Muscle of arm (tissue), 1 donor: ENCODE measurements at regions not wholly inside any gene's neighbourhood (a gene's known extent, or its start where the extent isn't known, plus 50 kb on each side); places are given as distances from the start of the nearest gene placed in this dataset.

ENCODE experiments used
- DNase-seq: peaks from one replicate; pipeline ENCODE4 v3.0.0-alpha.2; 2013

DNA sequence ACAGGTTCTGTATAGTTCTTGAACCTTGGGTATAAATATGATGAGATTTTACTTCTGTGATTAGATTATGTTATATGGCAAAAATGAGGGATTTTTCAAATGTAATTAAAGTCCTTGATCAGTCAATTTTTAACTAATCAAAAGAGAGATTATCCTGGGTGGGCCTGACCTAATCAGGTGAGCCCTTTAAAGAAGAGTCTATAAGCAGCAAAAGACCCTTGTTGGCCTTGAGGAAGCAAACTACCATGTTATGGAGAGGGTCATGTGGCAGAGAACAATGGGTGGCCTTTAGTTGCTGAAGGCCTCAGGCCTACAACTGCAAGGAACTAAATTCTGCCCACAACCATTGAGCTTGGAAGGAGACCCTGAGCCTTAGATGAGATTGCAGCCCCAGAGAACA lies 102.5 kb upstream of the RIPOR2 start:
- no peak for DNase-seq

DNA sequence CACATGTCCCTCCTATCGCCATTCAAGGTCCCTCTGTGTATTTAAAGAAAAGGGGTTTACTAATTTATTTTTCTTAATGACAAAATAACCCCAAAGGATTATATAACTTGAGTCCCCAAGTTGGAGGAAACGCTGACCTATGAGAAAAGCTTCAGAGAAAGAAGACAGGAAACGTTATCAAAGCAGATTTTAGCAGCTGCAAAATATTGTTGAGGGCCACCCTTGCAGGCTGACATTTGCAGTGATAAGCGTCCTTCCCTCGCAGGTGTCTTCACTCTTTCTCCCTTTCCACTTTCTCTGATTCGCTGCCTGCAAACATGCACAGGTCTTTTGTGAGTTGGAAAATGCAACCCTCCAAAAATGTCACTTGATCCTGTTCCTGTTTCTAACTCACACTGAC lies 103.2 kb upstream of the RIPOR2 start:
- DNase-seq = no peak

DNA sequence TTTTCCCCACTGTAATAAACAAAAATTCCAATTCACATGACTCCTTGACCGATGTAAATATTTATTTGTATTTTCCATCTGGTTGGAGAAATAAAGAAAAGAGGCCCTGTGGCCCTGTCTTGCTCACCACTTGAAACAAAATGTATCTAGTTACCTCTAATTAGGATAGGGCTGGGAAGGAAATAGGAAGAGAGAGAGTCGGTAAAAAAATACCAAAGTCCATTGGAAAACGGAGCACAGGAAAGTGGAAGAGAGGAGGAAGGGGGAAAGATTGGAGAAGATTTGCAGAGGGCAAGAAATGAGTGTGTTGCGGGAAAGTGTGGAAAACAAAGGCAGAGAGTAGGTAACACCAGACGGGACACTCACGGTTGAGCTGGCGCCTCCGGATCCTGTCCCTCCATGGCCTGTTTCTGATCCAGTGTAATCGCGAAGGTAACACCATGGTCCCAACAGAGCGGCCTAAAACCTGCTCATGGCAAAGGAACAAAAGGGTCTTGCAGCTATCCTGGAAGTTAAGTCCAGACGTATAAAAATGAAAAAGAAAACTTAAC lies 105.8 kb upstream of the RIPOR2 start:
- no peak for DNase-seq

DNA sequence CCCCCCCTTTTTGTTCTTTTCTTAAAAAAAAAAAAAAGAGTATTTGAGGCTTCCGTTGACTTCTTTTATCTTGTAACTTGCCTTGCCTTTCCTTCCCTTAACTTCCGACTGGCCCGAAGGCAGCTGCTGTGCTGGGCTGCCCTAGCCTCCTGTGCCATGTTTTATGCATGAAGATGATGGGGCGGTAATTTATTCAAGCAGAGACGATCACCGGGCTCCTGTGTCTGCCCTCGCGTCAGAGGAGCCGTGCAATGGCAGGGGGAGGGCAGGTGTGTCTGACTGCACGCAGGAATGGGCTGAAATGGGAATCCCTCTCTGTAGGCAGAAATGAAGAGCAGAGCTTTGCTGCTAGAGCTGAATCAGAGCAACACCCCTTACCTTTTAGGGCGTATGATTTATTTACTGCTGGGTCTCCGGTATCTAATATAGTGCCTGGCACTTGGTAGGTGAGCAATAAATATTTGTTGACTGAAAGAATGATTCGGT lies 106.3 kb upstream of the RIPOR2 start:
- no peak for DNase-seq

DNA sequence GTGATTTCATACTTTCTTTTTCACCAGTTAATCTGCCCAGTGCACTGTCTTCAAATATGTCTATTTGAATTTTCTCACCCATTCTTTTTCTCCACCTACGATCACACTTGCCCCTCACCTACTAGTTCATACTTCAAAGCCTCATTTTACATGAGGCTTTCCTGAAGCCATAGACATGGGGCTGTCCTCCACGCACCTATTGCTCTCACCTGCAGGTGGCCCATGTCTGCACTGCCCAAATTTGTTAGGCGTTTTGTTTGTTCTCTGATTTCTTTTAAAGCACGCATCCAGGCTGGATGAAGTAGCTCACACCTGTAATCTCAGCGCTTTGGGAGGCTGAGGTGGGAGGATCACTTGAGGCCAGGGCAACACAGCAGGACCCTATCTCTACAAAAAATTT lies 106.8 kb upstream of the RIPOR2 start:
- DNase-seq = no peak

DNA sequence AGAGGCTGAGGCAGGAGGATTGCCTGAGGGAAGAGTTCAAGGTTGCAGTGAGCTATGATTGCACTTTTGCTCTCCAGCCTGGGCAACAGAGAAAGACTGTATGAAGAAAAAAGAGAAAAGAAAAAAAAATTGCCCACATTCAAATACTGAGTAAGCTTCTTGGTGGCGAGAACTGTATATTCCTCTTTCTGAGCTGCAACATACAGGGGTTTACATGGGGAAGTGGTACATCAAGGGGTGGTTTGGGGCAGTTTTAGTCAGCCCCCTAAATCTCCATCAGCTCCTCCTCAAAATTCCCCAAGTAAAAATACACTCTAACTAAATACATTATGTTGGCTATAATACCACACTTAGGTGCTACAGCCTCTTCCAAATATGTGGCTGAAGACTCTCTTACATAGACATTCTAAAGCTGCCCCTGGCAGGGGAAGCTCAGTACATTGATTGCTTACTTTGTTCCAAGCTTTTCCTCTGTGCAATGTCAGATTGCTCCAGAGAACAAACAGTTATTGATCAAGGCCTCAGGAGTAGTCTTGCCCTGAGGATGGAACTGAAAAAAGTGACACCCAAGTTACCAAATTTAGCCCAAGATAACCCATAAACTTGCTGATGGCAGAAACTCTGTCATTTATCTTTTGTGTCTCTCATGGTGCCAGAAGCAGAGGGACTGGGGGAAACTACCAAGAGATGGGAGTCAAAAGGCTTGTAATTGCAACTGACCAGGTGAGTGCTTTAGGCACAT lies 107.4 kb upstream of the RIPOR2 start:
- DNase-seq = no peak

DNA sequence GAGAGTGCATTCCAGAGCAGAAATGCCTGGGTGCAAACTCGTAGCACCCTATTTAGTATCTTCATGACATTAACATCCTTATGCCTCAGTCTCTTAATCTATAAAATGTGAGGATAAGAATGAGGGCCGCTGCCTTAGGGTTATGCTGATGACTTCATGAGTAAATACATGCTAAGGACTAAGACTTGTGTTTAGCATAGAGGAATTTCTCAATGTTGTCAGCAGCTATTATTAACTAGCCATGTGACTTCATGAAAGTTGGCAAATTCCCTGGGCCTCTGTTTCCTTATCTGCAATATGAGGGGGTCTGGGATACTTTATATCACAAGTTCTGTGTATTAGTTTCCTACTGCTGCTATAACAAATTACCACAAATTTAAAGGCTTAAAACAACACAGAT lies 108.1 kb upstream of the RIPOR2 start:
- no peak for DNase-seq

DNA sequence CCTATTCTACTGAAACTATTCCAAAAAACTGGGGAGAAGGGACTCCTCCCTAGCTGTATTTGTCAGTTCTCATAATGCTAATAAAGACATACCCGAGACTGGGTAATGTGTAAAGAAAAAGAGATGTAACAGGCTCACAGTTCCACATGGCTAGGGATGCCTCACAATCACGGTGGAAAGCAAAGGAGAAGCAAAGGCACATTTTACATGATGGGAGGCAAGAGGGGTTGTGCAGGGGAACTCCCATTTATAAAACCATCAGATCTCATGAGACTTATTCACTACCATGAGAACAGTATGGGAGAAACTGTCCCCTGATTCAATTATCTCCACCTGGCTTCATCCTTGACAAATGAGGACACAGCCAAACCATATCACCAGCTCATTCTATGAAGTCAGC lies 111.2 kb upstream of the RIPOR2 start:
- no peak for DNase-seq

DNA sequence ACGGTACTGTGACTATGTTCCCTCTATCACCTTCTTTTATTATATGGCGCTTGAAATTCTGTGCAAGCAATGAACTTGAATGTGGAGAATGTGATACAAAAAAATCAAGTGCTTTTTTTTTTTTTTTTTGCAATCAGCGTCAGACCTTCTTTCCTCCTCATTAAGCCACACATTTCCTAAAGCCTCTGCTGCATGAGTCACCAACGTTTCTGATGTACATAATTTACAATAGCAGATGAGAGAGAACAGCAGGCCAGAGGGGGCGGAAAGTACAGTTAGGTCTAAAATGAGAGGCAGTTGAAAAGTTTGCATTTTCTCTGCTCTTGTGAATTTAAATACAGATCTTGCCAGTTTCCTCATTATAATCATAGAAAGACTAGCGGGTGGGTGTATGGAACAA lies 114.6 kb upstream of the RIPOR2 start:
- no peak for DNase-seq

DNA sequence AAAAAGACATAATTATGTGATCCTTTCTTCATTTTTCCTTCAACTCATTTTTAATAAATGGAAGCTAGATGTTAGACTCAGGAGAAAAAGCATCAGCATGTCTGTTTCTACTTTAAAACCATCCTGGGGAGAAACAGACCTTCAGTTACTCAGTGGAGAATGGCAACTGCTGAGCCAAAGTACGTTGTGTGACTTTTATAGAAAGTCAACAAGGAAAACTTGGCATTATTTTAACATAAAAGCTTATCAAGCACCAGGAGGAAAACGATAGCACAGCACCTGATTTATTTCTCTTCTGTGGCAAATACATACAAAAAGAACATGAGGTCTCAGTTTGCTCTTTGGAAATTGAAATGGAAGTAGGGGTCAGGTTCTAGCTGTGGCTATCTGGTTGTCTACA lies 115.3 kb upstream of the RIPOR2 start:
- DNase-seq = no peak

DNA sequence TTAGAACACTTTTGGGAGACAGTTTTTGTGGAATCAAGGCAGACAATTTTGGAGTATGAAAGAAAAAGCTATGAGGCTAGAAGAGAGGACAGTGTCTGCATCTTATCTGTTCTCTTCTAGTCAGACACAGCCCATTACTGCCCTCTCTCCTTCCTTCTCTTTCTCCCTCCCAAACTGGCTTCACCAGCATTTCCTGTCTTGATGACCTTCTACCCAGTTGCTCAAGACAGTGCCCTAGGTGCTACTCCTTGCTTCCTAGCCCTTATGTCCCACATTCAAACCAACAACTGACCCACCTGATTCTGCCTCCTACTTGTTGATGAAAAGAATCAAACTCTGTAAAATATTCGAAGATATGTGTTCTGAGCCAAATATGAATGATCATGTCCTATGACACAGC lies 116.4 kb upstream of the RIPOR2 start:
- DNase-seq = no peak

DNA sequence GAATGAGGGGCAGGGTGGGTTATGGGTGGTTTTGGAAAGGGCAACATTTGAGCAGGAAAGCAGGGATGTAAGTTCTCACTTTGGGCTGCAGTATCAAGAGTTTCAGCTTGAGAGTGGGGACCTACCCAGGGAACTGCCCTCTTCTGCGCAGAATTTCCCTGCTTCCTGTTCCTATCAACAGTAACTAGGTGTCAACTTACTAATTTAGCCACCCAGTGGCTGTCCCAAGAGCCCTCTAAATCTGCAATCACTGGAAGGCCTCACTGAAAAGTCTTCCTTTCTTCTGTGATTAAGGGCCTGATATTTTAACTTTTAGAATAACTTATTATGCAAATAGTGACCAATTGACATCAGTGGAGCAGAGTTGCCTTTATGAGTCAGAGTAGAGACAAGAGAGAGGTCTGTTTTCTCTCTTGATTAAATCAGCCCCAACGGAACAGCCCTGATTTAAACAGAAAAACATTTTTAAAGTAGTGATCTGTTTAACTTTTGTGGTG lies 118.2 kb upstream of the RIPOR2 start:
- DNase-seq = no peak

DNA sequence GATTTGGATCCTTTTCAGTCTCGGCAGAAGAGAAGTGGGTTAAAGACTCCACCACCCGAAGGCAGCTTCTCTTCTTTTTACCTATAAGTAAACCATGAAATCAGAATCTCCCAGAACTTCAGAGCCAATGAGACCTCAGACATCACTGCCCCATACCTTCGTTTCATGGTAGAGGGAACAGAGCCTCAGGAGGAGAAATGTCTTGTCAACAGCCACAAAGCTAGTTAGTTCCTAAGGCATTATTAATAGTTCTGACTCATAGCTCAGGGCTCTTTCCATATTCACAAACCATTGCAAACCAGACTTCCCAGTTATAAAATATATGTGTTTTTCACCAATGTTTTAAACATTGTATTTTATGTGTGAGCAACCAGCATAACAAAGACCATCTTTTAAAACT lies 118.7 kb upstream of the RIPOR2 start:
- no peak for DNase-seq

DNA sequence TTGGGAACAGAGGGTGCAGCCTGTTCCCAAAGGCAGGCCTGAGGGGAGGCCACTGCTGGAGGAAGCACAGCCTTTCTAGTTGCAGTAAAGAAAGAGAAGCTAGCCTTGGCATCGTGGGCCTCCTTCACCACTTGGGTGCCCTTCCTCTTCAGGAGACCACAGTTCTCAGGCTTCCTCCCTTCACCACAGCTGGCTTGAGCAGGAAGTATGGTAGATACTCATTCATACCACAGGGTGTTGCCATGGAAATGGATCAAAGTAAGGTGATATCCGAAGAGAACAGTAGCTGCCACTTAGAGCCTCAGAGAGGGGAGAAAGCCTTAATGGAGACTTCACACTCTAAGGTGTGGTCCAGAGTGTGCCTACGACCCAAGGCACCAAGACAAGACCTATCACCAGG lies 120.4 kb upstream of the RIPOR2 start:
- DNase-seq = no peak

DNA sequence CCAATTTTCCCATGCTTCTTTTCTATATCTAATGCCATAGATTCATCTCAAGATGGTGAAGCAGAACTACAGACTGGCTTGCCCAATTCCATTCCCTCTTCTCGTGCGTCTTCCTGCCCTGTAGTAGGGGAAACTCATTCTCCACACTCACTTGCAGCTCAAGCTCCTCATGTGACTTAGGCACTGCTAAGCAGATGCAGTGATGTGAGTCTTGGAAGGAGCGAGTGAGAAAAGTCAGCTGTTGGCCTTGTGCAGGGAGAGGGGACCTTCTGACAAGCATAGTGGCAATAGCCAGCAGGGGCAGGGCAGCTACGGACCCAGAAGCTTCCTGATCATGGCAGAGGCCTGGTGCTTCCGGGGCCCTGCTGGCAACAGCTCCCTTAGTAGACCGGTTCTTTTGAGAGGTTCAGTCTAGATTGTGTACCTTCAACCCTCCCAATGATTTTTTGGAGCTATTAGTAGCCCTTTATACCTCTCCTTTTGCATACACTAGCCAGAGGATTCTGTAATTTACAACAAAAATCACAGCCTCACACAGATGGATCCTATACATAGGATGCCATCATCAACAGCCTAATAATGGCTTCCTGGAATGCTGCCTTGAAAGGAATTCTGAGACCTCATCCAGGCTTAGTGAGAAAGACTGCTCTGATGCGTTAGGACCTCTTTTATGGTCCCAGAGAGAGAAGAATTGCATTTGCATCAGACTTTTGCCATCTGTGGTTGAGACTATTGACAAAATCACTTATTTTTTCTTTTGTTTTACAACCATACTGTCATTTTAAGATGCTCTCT lies 121.5 kb upstream of the RIPOR2 start:
- DNase-seq = no peak

DNA sequence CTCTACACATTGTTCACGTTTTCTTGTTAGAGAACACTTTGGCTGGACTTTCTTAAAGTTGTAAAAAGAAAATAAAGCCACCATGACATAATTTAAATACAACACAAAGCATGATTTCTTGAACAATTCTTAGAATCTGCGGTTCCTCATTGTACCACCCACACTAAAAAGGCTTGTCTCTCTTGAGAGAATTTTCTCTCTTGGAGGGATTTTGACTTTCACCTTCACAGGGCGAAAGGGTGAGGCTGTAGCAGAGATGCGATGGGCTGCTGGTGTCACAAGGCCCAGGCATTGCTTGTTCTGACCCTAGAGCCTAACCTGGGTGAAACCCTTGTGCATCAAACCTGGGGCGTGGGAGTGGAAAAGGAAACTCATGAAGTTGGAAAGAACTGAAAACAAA lies 122.7 kb upstream of the RIPOR2 start:
- DNase-seq = no peak

DNA sequence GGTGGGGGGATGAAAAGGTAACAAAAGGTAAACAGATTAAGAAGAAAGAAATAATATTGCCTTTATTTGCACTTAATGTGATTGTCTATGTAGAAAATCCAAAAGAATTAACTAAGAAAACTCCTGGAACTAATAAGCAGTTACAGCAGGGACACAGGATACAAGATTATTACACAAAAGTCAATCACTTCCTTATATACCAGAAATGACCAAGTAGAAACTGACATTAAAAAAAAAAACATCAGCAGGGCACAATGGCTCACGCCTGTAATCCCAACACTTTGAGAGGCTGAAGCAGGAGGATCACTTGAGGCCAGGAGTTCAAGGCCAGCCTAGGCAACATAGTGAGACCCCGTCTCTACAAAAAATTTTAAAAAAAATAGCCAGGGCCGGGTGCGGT lies 123.2 kb upstream of the RIPOR2 start:
- DNase-seq = no peak

DNA sequence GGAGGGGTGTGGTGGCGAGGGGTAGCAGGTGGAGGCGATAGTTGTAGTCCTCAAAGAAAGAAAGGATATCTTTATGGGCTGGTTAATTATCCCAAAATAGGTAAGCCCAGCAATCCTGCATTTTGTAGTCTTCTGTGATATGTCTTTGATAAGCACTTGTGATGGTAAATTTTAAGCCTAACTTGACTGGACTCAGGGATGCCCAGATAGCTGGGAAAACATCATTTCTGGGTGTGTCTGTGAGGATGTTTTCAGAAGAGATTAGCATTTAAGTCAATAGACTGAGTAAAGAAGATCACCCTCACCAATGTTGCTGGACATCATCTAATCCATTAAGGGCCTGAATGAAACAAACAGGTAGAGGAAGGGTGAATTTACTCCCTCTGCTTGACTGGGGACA lies 124.8 kb upstream of the RIPOR2 start:
- DNase-seq = no peak

DNA sequence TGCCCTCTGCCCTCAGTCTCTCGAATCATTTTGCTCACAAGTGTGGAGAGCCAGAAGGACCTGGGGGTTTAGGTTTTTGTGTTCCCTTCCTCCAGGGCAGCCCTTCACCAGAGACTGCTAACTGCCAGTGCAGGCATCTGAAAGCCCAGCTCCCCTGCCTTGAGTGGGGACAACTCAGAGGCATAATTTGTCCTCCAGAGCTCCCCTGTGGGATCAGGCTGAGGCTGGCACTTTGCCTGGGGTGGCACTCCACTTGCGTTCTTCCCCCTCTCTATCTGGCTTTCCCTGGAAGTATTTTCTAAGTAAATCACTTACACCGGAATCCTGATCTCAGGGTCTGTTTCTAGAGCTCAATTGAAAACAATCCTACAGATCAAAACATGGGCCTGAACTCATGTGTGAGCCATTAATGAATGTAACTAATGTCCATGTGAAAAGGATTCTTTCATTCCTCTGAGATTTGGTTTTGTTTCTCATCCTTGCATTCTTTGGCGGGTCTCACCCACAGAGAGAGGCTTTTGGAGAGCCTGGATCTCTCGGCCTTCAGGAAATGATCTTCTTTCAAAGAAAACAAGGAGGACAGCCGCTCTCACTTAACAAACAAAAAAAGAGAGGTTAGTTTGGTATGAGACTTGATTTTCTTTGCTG lies 125.7 kb upstream of the RIPOR2 start:
- no peak for DNase-seq

DNA sequence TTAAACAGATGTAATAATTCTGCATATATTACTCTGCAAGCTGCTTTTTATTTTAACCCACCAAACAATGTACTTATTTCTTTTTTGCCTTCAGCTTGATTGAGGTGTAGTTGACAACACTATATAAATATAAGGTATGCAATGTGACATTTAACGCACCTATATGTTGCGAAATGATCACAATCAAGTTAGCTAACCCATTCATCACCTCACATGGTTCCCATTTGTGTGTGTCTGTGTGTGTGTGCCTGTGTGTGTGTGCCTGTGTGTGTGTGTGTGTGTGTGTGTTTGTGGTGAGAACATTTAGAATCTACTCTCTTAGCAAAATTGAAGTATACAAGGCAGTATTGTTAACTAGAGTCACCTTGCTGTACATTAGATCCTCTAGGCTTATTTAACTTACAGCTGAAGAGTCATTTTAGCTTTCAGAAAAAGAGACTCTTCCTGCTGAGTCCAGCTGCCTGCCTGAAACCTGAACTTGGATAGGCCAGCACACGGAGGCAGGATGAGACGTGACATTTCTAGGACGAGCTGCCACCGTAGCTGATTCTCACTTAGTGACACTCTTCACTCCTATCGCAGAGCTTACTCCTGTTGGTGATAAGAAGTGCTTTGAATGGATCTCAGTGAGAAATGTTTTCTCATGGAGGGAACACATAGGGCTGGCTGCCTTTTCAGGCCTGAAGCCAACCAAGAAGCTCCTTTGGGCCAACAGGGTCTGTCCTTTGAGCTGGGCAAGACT lies 126.5 kb upstream of the RIPOR2 start:
- DNase-seq = no peak

DNA sequence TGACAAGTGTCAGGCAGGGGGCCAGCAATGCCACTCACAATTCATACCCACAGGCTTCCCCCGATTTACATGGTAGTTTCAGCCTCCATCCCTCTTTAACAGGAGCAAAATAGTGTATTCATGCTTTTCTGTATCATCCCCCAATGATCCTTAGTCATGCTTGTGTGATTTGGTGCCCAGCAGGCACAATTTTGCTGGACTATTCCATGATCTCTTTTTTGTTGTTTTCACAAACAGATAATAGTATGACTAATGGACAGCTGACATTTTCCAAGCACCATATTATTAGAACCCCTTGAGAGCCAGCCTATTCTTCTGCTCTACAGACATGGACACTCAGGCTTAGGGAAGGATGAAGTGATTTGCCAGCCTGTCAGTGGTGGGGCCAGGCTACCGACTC lies 128.2 kb upstream of the RIPOR2 start:
- no peak for DNase-seq

DNA sequence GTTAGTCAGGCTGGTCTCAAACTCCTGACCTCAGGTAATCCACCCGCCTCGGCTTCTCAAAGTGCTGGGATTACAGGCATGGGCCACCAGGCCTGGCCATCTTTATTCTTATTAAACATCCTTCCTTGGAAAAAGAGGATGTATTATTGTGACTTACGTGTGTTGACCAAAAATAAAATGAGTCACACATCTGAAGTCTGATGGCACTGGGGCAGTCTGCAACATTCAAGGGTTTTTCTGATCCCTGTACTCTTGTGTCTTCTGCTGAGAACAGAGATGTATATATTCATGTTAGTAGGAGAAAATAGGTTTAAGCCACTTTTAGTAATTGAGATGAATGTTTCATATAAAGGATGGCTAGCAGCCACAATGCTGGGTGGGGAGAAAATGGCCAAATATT lies 129.9 kb upstream of the RIPOR2 start:
- no peak for DNase-seq
